ENCODE measurements at regions not wholly inside any gene's neighbourhood (a gene's known extent, or its start where the extent isn't known, plus 50 kb on each side); places are given as distances from the start of the nearest gene placed in this dataset.

DNA sequence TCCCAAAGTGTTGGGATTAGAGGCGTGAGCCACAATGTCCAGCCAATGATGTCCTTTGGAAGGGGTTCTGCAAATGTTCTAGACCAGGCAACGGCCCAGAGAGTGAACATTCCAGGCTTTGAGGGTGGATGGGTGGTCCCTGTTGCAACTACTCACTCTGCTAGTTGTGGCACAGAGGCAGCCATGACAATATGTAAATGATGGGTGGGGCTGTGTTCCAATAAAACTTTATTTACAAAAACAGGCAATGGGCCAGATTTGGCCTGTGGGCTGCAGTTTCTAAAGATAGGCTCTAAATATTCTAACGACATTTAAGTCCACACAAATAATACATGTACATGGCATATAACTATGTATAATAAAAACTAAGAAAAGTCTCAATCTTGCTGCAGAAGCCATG is 276.3 kb downstream of the CTTN start:
- TF ChIP-seq FOXK2 (IDR thresholded peaks at IDR 0.05) (no peak), FOXM1 (IDR thresholded peaks at IDR 0.05; ENCODE audit: borderline replicate concordance) (no peak)

Data from HEK293T (cell line).